ENCODE measurements at regions not wholly inside any gene's neighbourhood (a gene's known extent, or its start where the extent isn't known, plus 50 kb on each side); places are given as distances from the start of the nearest gene placed in this dataset.

DNA sequence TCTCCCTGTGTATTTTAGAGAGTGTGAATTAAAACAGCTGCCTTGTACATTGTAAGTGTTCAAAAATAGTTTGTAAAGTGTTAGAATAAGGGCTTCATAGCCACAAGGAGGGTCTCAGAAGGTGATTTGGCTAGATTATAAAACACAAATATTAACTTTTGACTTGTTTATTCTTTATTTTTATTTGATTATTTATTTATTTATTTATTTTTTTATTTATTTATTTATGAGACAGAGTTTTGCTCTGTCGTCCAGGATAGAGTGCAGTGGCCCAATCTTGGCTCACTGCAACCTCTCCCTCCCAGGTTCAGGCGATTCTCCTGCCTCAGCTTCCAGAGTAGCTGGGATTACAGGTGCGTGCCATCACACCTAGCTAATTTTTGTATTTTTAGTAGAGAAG is 111.5 kb upstream of the RBFOX1 start:
- TF ChIP-seq CTCF (IDR thresholded peaks at IDR 0.05; ENCODE audit: low read depth, low read length), result no peak
- DNase-seq (ENCODE audit: low read depth in 2 of 2), result no peak
- H3K4me3 ChIP-seq (replicated peaks in 1 of 2; ENCODE audit: low read depth in 2 of 2, low read length in 2 of 2), result no peak overlapping the region

DNA sequence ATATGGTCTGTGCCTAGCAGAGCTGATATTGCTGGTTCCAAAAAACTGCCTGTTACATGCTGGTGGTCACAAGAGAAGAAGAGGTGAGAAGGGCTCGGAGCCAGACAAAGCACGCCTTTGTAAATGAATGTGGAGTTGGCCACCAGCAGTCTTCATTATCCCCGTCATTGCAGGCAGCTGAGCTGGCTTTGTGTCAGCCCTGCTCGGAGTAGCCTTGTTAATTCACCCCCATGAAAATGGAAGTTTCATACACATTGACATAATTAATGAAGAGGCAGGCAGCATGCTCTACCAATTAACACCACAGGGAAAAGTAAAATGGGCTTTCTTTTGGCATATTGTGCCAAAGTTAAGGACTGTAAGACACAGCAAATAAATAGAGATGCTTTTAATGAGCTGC is 113.7 kb upstream of the RBFOX1 start:
- H3K4me3 ChIP-seq (replicated peaks in 1 of 2; ENCODE audit: low read depth in 2 of 2, low read length in 2 of 2), result no peak overlapping the region
- no peak for TF ChIP-seq CTCF (IDR thresholded peaks at IDR 0.05; ENCODE audit: low read depth, low read length)
- no peak for DNase-seq (ENCODE audit: low read depth in 2 of 2)

DNA sequence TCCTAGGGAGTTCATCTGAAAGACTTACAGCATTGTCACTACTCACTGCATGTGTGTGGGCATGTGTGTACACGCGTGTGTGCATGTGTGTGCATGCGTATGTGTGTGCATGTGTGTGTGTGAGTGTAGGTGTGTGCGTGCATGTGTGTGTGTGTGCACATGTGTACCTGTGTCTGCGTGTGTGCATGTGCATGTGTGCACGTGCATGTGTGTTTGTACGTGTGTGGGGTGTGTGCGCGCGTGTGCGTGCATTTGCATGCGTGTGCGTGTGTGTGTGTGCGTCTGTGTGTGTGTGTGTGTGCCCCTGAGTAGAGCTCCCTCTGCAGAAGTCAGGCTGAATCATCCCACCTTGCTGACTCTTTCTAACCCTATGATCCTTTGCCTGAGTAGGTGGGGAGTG is 114.8 kb upstream of the RBFOX1 start:
- DNase-seq (ENCODE audit: low read depth in 2 of 2), result no peak
- no peak for TF ChIP-seq CTCF (IDR thresholded peaks at IDR 0.05; ENCODE audit: low read depth, low read length)
- H3K4me3 ChIP-seq (replicated peaks in 1 of 2; ENCODE audit: low read depth in 2 of 2, low read length in 2 of 2), result no peak overlapping the region

- H3K4me3 ChIP-seq (replicated peaks in 1 of 2; ENCODE audit: low read depth in 2 of 2, low read length in 2 of 2), result no peak overlapping the region
- TF ChIP-seq CTCF (IDR thresholded peaks at IDR 0.05; ENCODE audit: low read depth, low read length), result no peak
- no peak for DNase-seq (ENCODE audit: low read depth in 2 of 2)
Measured at GRCh38 chr16:7216719-7217118, 115.9 kb upstream of the RBFOX1 start.

- no peak overlapping the region for H3K4me3 ChIP-seq (replicated peaks in 1 of 2; ENCODE audit: low read depth in 2 of 2, low read length in 2 of 2)
- TF ChIP-seq CTCF (IDR thresholded peaks at IDR 0.05; ENCODE audit: low read depth, low read length), result no peak
- no peak for DNase-seq (ENCODE audit: low read depth in 2 of 2)
Measured at GRCh38 chr16:7211781-7212180, 120.9 kb upstream of the RBFOX1 start.

DNA sequence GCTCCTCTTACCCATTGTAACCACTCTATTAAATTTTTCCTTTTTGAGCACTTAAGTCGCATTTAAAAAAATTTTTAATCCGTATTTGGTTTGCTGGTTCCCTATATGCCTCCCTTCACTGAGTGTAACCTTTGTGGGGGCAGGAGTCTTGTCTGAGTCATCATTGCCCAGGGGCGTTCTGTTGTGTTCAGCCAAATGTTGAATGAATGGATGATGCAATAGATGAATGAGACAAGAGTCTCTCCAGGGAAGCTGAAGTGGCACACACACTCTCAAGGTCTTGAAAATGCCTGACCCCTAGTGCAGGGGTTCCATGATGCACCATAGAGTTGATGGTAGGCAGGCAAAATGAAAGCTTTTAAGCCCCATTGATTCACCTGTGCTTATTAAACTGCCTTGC is 123.0 kb upstream of the RBFOX1 start:
- no peak for TF ChIP-seq CTCF (IDR thresholded peaks at IDR 0.05; ENCODE audit: low read depth, low read length)
- H3K4me3 ChIP-seq (replicated peaks in 1 of 2; ENCODE audit: low read depth in 2 of 2, low read length in 2 of 2), result no peak overlapping the region
- DNase-seq (ENCODE audit: low read depth in 2 of 2), result no peak

DNA sequence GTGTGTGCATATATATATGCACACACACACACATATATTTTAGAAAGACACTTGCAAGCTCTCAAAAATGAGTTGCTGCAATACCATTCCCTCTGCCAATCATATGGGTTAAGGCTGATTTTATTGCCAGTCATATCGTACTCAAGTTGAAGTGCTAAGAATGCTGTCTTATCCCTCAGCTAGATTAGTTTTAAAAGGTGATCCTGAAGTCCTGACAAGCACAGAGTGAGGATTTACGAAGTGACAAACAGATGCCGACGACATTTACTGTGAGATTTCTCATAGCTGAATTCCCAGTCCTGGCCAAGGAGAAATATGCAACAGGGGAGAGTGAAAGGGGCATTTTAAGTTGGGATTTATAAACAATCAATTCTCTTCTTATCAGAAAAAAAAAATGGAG is 126.2 kb upstream of the RBFOX1 start:
- DNase-seq (ENCODE audit: low read depth in 2 of 2), result no peak
- TF ChIP-seq CTCF (IDR thresholded peaks at IDR 0.05; ENCODE audit: low read depth, low read length), result no peak
- H3K4me3 ChIP-seq (replicated peaks in 1 of 2; ENCODE audit: low read depth in 2 of 2, low read length in 2 of 2), result no peak overlapping the region
